K562 (cell line): ENCODE measurements at regions not wholly inside any gene's neighbourhood (a gene's known extent, or its start where the extent isn't known, plus 50 kb on each side); places are given as distances from the start of the nearest gene placed in this dataset.

Source experiments
- ATAC-seq: fragments of 200-7000 bp; cut with Tn5 transposase; 3 replicates; pipeline ENCODE4 v1.9.1; 2020; ENCODE audit warnings: moderate library complexity
- BruUV-seq: library from RNA; stranded (reverse); fragments of 400-500 nt; replicated peaks from 2 replicates; lab custom pipeline; 2021; lab: Mats Ljungman, UMichigan
- CTCF ChIA-PET: fragments of 300-600 bp; formaldehyde crosslinking; extraction: SDS; loops from one replicate; lab custom pipeline; 2021; ENCODE audit warnings: low intra/inter-chr PET ratio; lab: Yijun Ruan, JAX
- POLR2A ChIA-PET: fragments of 300-600, 350-650 bp; sonication (Branson Sonifier 250); formaldehyde crosslinking; extraction: SDS; loops from one replicate; lab custom pipeline; 2021; ENCODE audit warnings: antibody characterized with exemption, inconsistent platforms; lab: Yijun Ruan, JAX
- DNase-seq, 4 experiments: peaks; one replicate each; pipeline versions ENCODE4 v3.0.0 to v3.0.0-alpha.2; 2011 to 2018; ENCODE audit warnings: low spot score in 3 of 4, mixed read lengths in 3 of 4; ENCODE audit errors: extremely low read depth in 1 of 4
- FAIRE-seq: peaks from 2 replicates; lab custom pipeline; 2011; peaks lifted over from hg19 to GRCh38; lab: Jason Lieb, UNC
- H2AFZ ChIP-seq: 2 replicates; pipeline ENCODE4 v1.6.0; 2011; ENCODE audit warnings: low read depth, low read length, control low read depth, inconsistent platforms
- H3K27ac ChIP-seq: fragments of 200-600 bp; 3 replicates; pipeline ENCODE4 v1.8.0; 2011; ENCODE audit warnings: low read depth, mild to moderate bottlenecking, control low read depth, inconsistent platforms, low read length, moderate library complexity, mixed read lengths; ENCODE audit errors: extremely low read depth
- H3K27me3 ChIP-seq, 2 experiments: fragments of 300-600 bp in 1 of 2; 2 replicates in 1 of 2; 3 replicates in 1 of 2; pipeline versions ENCODE4 v1.6.0 to v1.8.0; 2011; ENCODE audit warnings: inconsistent platforms in 2 of 2, low read length in 2 of 2, mild to moderate bottlenecking in 1 of 2, mixed read lengths in 1 of 2, moderate library complexity in 1 of 2; ENCODE audit not compliant: control insufficient read depth in 2 of 2, insufficient read depth in 2 of 2
- H3K36me3 ChIP-seq: fragments of 300-600 bp; 3 replicates; pipeline ENCODE4 v1.8.0; 2011; ENCODE audit warnings: mild to moderate bottlenecking, low read length, inconsistent platforms; ENCODE audit not compliant: control insufficient read depth, insufficient read depth
- H3K4me1 ChIP-seq, 2 experiments: fragments of 200-600 bp in 1 of 2; replicated peaks in 1 of 2; 2 replicates in 1 of 2; 3 replicates in 1 of 2; pipeline versions ENCODE4 v1.5.1 to v1.8.0; 2011; ENCODE audit warnings: inconsistent platforms in 2 of 2, low read length in 2 of 2, mild to moderate bottlenecking in 1 of 2, mixed read lengths in 1 of 2, moderate library complexity in 1 of 2; ENCODE audit not compliant: control insufficient read depth in 2 of 2, insufficient read depth in 2 of 2
- H3K4me2 ChIP-seq: 2 replicates; pipeline ENCODE4 v1.6.1; 2011; ENCODE audit warnings: low read length, control low read depth, inconsistent platforms, mixed read lengths; ENCODE audit not compliant: insufficient read depth
- H3K4me3 ChIP-seq: fragments of 200-600 bp; sonication (generic), shearing (Covaris generic); 2 replicates; pipeline ENCODE4 v1.5.1; 2016; ENCODE audit warnings: control low read depth, inconsistent platforms
- H3K79me2 ChIP-seq: fragments of 200-600 bp; 3 replicates; pipeline ENCODE4 v1.8.0; 2011; ENCODE audit warnings: low read length, inconsistent platforms; ENCODE audit not compliant: control insufficient read depth, insufficient read depth
- H3K9ac ChIP-seq, 2 experiments: 2 replicates each; pipeline versions ENCODE4 v1.6.0 to v1.6.1; 2011; ENCODE audit warnings: low read depth in 2 of 2, low read length in 2 of 2, control low read depth in 1 of 2, inconsistent platforms in 1 of 2, mild to moderate bottlenecking in 1 of 2, mixed read lengths in 1 of 2; ENCODE audit not compliant: insufficient read depth in 1 of 2
- H3K9me1 ChIP-seq: one replicate; pipeline ENCODE4 v1.6.0; 2011; ENCODE audit warnings: inconsistent platforms, mild to moderate bottlenecking, low read length, moderate library complexity; ENCODE audit not compliant: control insufficient read depth, insufficient read depth
- H3K9me3 ChIP-seq: replicated peaks from 2 replicates; pipeline ENCODE4 v1.5.1; 2011; ENCODE audit warnings: low read depth, low read length, inconsistent platforms; ENCODE audit not compliant: control insufficient read depth, insufficient read depth
- H4K20me1 ChIP-seq: replicated peaks from 2 replicates; pipeline ENCODE4 v1.6.1; 2011; ENCODE audit warnings: low read length, inconsistent platforms, mixed read lengths; ENCODE audit not compliant: control insufficient read depth, insufficient read depth
- DACH1 ChIP-seq: fragments of 450-650 bp; IDR thresholded peaks from 2 replicates; pipeline ENCODE4 v1.6.1; 2018; ENCODE audit not compliant: partially characterized antibody
- HIVEP1 ChIP-seq: fragments of 250-450 bp; sonication (Bioruptor Pico); IDR thresholded peaks from 2 replicates; pipeline ENCODE4 v1.4.0; 2020; ENCODE audit warnings: mild to moderate bottlenecking
- PATZ1 ChIP-seq: fragments of 250-450 bp; sonication (Bioruptor Pico); IDR thresholded peaks from 2 replicates; pipeline ENCODE4 v1.5.0; 2020; ENCODE audit warnings: mild to moderate bottlenecking, borderline replicate concordance
- PHF21A ChIP-seq: fragments of 450-650 bp; IDR thresholded peaks from 2 replicates; pipeline ENCODE4 v1.6.1; 2017; ENCODE audit warnings: low read depth, borderline replicate concordance
- XRCC5 ChIP-seq: fragments of 200-400 bp; formaldehyde crosslinking; IDR thresholded peaks from 2 replicates; pipeline ENCODE4 v1.6.1; 2017; ENCODE audit warnings: low read depth, mild to moderate bottlenecking, low read length
- ZNF316 ChIP-seq: fragments of 450-650 bp; IDR thresholded peaks from 2 replicates; pipeline ENCODE4 v1.6.1; 2016
- WGBS: fragments of 100-300 bp; shearing (Covaris generic); methylation state at CpG from one replicate; pipeline ENCODE4 v1.1.6; 2016; ENCODE audit warnings: low coverage, mixed read lengths; ENCODE audit not compliant: insufficient coverage; ENCODE audit errors: missing lambda C conversion rate; 5-methylcytosine and 5-hydroxymethylcytosine counted together
- in situ Hi-C: fragments of 300-500 bp; cut with MboI; formaldehyde crosslinking; loops from 4 replicates; pipeline ENCODE4 v1.15.0; 2018; ENCODE audit warnings: inconsistent platforms, mixed read lengths
- intact Hi-C: fragments of 100-400 bp; cut with micrococcal nuclease; formaldehyde crosslinking; loops from 2 replicates; pipeline ENCODE4 v1.14.2; 2022

GRCh38 chr17:54153423-54153822, 330.7 kb downstream of the KIF2B start (continued):
- no peak for TF ChIP-seq XRCC5

GRCh38 chr17:54157542-54157941, 334.8 kb downstream of the KIF2B start:
- no peak for TF ChIP-seq DACH1
- TF ChIP-seq ZNF316: 0 out of 2 replicates have a peak, but pooled peaks have one; percentile 16
- no peak for TF ChIP-seq PATZ1 (CRISPR knock-in tag)
- TF ChIP-seq HIVEP1 (CRISPR knock-in tag): no peak
- no peak for TF ChIP-seq PHF21A
- Histone ChIP-seq H3K4me1 (no peaks in the 10 kb centered on the region), H3K9me3 (0 out of 2 replicates have a peak, but pooled peaks cover 3% of the 10 kb centered on the region), H3K36me3 (no peaks in the 10 kb centered on the region), H3K9ac (no peak overlapping the region), H2AFZ (no peak overlapping the region), H3K4me3 (no peak overlapping the region), H3K79me2 (no peaks in the 10 kb centered on the region), H4K20me1 (no peaks in the 10 kb centered on the region), H3K27me3 (no peaks in the 10 kb centered on the region), H3K9me1 (no peaks in the 10 kb centered on the region), H3K27ac (no peak overlapping the region), H3K4me2 (no peak overlapping the region)
- 0% methylated on average over 2 of the region's 2 CpGs for WGBS
- in situ Hi-C loops: no loop called here
- intact Hi-C loops: no loop called here
- ATAC-seq (no peak), DNase-seq (no peak), FAIRE-seq (no peak)
- ChIA-PET POLR2A (no interaction called here), CTCF (no interaction called here)
- no TSS peak for BruUV-seq
